Lung (tissue), 11 donors: ENCODE measurements at regions not wholly inside any gene's neighbourhood (a gene's known extent, or its start where the extent isn't known, plus 50 kb on each side); places are given as distances from the start of the nearest gene placed in this dataset.

Experiments used
- ATAC-seq: fragments of 200-7000 bp; cut with Tn5 transposase; one replicate; pipeline ENCODE4 v1.9.1; 2020; ENCODE audit warnings: moderate number of reproducible peaks; ENCODE audit not compliant: insufficient read depth, low FRiP score
- DNase-seq, 3 donors: peaks; one replicate each; pipeline ENCODE4 v3.0.0-alpha.2; 2013 to 2017
- H3K27ac ChIP-seq, 2 donors: one replicate each; pipeline ENCODE4 v1.5.1; 2013; ENCODE audit warnings: mild to moderate bottlenecking in 2 of 2, moderate library complexity in 2 of 2, control low read depth in 1 of 2, inconsistent platforms in 1 of 2, low read depth in 1 of 2, low read length in 1 of 2
- H3K27me3 ChIP-seq, 3 donors: one replicate each; pipeline ENCODE4 v1.5.1; 2013; ENCODE audit warnings: low read length in 2 of 3; ENCODE audit not compliant: control insufficient read depth in 3 of 3, insufficient read depth in 3 of 3
- H3K36me3 ChIP-seq, 4 donors: one replicate each; pipeline ENCODE4 v1.5.1; 2013; ENCODE audit warnings: low read length in 4 of 4, mild to moderate bottlenecking in 1 of 4, moderate library complexity in 1 of 4; ENCODE audit not compliant: control insufficient read depth in 4 of 4, insufficient read depth in 4 of 4
- H3K4me1 ChIP-seq, 5 donors: one replicate each; pipeline ENCODE4 v1.5.1; 2013; ENCODE audit warnings: low read length in 5 of 5, mild to moderate bottlenecking in 2 of 5, moderate library complexity in 1 of 5; ENCODE audit not compliant: control insufficient read depth in 5 of 5, insufficient read depth in 5 of 5
- H3K4me3 ChIP-seq: one replicate; pipeline ENCODE4 v1.5.1; 2013; ENCODE audit warnings: mild to moderate bottlenecking, control low read depth, moderate library complexity
- H3K9ac ChIP-seq, 2 donors: one replicate each; pipeline ENCODE4 v1.5.1; 2013; ENCODE audit warnings: low read length in 2 of 2, control low read depth in 1 of 2; ENCODE audit not compliant: insufficient read depth in 1 of 2
- H3K9me3 ChIP-seq, 4 donors: one replicate each; pipeline ENCODE4 v1.5.1; 2013; ENCODE audit warnings: low read length in 3 of 4, mild to moderate bottlenecking in 1 of 4, moderate library complexity in 1 of 4; ENCODE audit not compliant: control insufficient read depth in 4 of 4, insufficient read depth in 3 of 4
- whole genome bisulfite sequencing, 2 donors: extraction: QIAGEN DNeasy Blood & Tissue Kit; methylation state at CpG; one replicate each; pipeline ENCODE4 v1.1.7; 2013; 5-methylcytosine and 5-hydroxymethylcytosine counted together
- TF ChIP-seq, protein P1 (sequence below): IDR thresholded peaks from 2 replicates; pipeline ENCODE4 v1.5.1; 2012; ENCODE audit warnings: mild to moderate bottlenecking; ENCODE audit errors: control extremely low read depth, extremely low read depth
- donor health status: control.
- donor health status: control.
- donor health status: Bipolar disorder and iron deficiency.
- donor health status: healthy.
- donor health status: DM: yes; HTN: yes; CAD: no.

DNA sequence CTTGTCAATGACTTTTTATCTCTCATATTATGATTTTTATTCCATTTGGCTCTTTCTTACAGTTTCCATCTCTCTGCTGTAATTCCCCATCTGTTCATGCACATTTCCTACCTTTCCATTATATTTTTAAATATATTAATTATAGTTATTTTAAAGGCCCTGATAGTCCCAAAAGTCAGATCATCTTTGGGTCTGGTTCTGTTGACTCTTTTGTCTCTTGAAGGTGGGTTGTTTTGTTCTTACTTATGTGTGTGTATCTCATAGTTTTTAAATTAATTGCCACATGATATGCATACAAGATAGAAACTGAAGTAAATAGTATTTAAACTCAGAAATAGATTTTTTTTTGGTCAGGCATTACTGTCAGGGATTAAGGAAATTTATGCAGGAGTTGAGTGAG, 178.0 kb upstream of the AJAP1 start:
- H3K27ac ChIP-seq, result no peak overlapping the region
- peaks cover 0 to 3% (median 0%) of the 10 kb centered on the region in 3 donors for H3K27me3 ChIP-seq
- ATAC-seq, result no peak
- H3K4me3 ChIP-seq, result no peak overlapping the region
- no peak for DNase-seq
- H3K36me3 ChIP-seq, result no peaks in the 10 kb centered on the region
- TF ChIP-seq, protein P1, sequence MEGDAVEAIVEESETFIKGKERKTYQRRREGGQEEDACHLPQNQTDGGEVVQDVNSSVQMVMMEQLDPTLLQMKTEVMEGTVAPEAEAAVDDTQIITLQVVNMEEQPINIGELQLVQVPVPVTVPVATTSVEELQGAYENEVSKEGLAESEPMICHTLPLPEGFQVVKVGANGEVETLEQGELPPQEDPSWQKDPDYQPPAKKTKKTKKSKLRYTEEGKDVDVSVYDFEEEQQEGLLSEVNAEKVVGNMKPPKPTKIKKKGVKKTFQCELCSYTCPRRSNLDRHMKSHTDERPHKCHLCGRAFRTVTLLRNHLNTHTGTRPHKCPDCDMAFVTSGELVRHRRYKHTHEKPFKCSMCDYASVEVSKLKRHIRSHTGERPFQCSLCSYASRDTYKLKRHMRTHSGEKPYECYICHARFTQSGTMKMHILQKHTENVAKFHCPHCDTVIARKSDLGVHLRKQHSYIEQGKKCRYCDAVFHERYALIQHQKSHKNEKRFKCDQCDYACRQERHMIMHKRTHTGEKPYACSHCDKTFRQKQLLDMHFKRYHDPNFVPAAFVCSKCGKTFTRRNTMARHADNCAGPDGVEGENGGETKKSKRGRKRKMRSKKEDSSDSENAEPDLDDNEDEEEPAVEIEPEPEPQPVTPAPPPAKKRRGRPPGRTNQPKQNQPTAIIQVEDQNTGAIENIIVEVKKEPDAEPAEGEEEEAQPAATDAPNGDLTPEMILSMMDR, result no peak
- H3K9ac ChIP-seq, result no peak overlapping the region
- H3K9me3 ChIP-seq, result peaks cover 0 to 10% (median 5%) of the 10 kb centered on the region in 4 donors
- no peaks in the 10 kb centered on the region for H3K4me1 ChIP-seq

DNA sequence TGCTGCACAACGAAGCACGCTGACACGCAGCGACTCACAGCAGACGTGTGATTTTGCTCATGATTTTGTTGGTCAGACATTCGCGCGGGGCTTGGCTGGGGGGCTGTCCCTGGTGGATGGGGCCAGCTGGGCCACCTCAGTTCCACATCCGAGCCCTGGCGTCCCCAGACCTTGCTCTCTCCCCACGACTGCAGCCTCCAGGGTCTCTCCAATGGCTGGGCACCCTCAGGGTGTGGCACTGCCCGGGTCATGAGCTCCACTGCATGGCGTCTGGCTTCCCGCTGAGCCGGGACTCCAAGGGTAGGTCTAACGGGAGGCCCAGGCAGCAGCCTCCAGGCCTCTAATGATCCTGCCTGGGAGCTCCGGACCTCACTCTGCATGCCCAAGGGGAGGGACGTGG, 173.0 kb upstream of the AJAP1 start:
- TF ChIP-seq, protein P1, result no peak
- Histone ChIP-seq H3K27ac (no peak overlapping the region), H3K4me3 (no peak overlapping the region), H3K36me3 (no peaks in the 10 kb centered on the region), H3K4me1 (no peaks in the 10 kb centered on the region), H3K9me3 (peaks cover 0 to 12% (median 2%) of the 10 kb centered on the region in 4 donors), H3K9ac (no peak overlapping the region), H3K27me3 (peaks cover 0 to 3% (median 0%) of the 10 kb centered on the region in 3 donors)
- WGBS, 2 donors, result 88 to 93% methylated on average over 18 of the region's 18 CpGs
- DNase-seq, result no peak
- ATAC-seq, result no peak

DNA sequence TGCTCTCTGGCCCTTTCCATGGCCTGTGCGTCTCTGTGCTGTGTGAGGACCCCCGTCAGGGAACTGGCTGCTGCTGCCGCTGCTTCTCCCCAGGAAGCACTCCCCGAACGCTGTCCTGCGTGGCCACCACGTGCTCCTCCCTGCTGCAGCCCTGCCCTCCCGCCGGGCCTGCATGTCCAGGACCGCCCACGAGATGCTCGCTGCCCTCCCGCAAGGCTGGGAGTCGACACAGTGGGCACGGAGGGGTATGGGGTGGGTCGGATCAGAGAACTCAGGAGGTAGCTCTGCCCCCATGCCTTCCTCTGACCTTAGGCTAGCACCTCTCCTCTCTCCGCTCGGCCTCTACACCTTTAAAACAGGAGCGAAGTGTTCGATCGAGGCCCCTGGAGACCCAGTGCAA, 171.9 kb upstream of the AJAP1 start:
- DNase-seq (no peak), ATAC-seq (no peak)
- Histone ChIP-seq H3K9me3 (peaks cover 0 to 7% (median 0%) of the 10 kb centered on the region in 4 donors), H3K36me3 (no peaks in the 10 kb centered on the region), H3K27ac (no peak overlapping the region), H3K9ac (no peak overlapping the region), H3K4me3 (no peak overlapping the region), H3K4me1 (no peaks in the 10 kb centered on the region), H3K27me3 (peaks cover 0 to 3% (median 0%) of the 10 kb centered on the region in 3 donors)
- WGBS, 2 donors, result 87 to 89% methylated on average over 21 of the region's 21 CpGs
- TF ChIP-seq, protein P1, result no peak

DNA sequence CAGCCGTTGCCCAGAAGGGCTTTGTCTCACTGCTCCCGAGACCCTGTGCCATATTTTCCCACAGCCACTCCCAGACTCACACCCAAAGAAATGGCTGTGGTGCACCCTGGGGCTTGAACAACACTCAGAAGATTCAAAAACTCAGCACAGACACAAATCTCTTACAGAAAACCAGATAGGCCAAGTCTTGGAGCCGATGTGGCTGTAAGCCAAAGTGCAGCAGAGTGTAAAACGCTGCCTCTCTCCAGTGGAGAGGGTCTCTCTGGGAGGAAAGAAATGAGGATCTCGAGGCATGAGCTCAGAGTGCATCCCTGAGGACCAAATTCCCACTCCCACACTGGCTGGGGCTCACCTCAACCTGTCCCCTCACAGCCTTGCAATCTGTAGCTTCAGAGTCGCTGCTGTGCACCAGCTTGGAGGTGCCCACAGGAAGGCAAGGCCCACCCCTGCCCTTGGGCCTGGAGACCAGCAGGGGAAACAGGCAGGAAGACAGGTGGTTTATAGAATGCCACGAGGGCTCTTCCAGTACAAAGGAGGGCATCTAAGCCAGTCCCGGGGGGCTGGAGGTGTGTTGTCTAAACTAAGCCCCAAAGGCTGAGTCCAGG, 171.3 kb upstream of the AJAP1 start:
- no peaks in the 10 kb centered on the region for H3K4me1 ChIP-seq
- ATAC-seq (no peak), DNase-seq (peak in 1 of 3 donors; percentile 17)
- TF ChIP-seq, protein P1, result no peak
- WGBS, 2 donors, result 67 to 78% methylated on average over 8 of the region's 8 CpGs
- no peak overlapping the region for H3K4me3 ChIP-seq
- no peak overlapping the region for H3K9ac ChIP-seq
- H3K27me3 ChIP-seq, result peaks cover 0 to 3% (median 0%) of the 10 kb centered on the region in 3 donors
- H3K27ac ChIP-seq, result no peak overlapping the region
- peaks cover 0 to 7% (median 0%) of the 10 kb centered on the region in 4 donors for H3K9me3 ChIP-seq
- no peaks in the 10 kb centered on the region for H3K36me3 ChIP-seq
